Activated CD8-positive, alpha-beta T cell treated with anti-CD3 and anti-CD28 coated beads for 36 hours (primary cell): ENCODE measurements at regions not wholly inside any gene's neighbourhood (a gene's known extent, or its start where the extent isn't known, plus 50 kb on each side); places are given as distances from the start of the nearest gene placed in this dataset.
A peak's percentile ranks its signal among the peaks of the same experiment; 100 is the strongest.

ENCODE experiments used
- ATAC-seq: fragments of 200-7000 bp; cut with Tn5 transposase; one replicate; pipeline ENCODE4 v1.10.0; 2021; ENCODE audit warnings: mild to moderate bottlenecking, moderate library complexity
- CTCF ChIA-PET: fragments of 350-600 bp; sonication (Branson Sonifier 250); formaldehyde crosslinking; loops from one replicate; lab custom pipeline; 2021; ENCODE audit warnings: antibody characterized with exemption; lab: Charles Lee
- POLR2A ChIA-PET: fragments of 350-600 bp; sonication (Branson Sonifier 250); formaldehyde crosslinking; loops from one replicate; lab custom pipeline; 2021; ENCODE audit warnings: antibody characterized with exemption; lab: Charles Lee
- DNase-seq: peaks from one replicate; pipeline ENCODE4 v3.0.0-alpha.2; 2020
- H3K27ac Mint-ChIP-seq: one replicate; pipeline ENCODE4 v1.8.0; 2021; ENCODE audit warnings: mild to moderate bottlenecking, mixed read lengths
- H3K27me3 Mint-ChIP-seq: one replicate; pipeline ENCODE4 v1.8.0; 2021; ENCODE audit warnings: mixed read lengths
- H3K36me3 Mint-ChIP-seq: one replicate; pipeline ENCODE4 v1.8.0; 2021; ENCODE audit warnings: low read depth, mixed read lengths
- H3K4me1 Mint-ChIP-seq: one replicate; pipeline ENCODE4 v1.8.0; 2021; ENCODE audit warnings: low read depth, mixed read lengths
- H3K4me3 Mint-ChIP-seq: one replicate; pipeline ENCODE4 v1.8.0; 2021; ENCODE audit warnings: mild to moderate bottlenecking, moderate library complexity, mixed read lengths
- H3K9me3 Mint-ChIP-seq: one replicate; pipeline ENCODE4 v1.8.0; 2021; ENCODE audit warnings: mixed read lengths
- intact Hi-C: fragments of 100-400 bp; cut with micrococcal nuclease; formaldehyde crosslinking; loops from one replicate; pipeline ENCODE4 v1.10.0; 2022
- TF ChIP-seq, protein P1 (sequence below): fragments of 200-600 bp; IDR thresholded peaks from one replicate; pipeline ENCODE4 v1.8.0; 2022; ENCODE audit warnings: antibody characterized with exemption, mild to moderate bottlenecking

DNA sequence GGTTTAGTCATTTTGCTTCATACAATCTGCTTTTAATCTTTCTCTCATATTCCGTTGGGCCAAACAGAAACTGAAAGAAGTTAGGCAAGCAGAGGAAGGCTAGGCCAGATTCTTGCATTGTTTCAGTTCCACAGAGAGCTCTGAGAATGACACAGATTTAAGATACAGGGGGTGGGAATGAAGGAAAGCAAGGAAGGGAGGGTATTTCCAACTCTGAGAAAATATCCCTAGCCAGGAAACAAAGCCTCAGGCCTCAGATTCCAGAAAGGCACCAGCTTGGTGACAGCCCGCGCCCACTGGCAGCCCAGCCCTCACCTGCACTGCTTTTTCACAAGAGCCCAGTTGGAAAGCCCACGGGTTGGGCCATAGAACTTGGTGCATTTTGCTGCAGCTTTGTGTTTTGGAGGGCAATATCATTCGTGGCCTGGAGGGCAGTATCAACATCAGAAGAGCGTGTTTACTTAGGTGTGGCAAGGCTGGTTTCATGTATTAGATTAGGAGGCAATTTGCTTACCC is 63.5 kb downstream of the ENC1 start:
- no peaks in the 10 kb centered on the region for H3K9me3 Mint-ChIP-seq
- no peak overlapping the region for H3K4me3 Mint-ChIP-seq
- intact Hi-C loops: no loop called here
- ChIA-PET CTCF (interaction anchor here (1.0 to 1.9 kb wide), 2 partner anchors 61 to 63 kb away, joined by 4 to 6 read pairs; partner anchors contain the start of gene ENC1), POLR2A (no interaction called here)
- ATAC-seq (peak; percentile 48), DNase-seq (no peak)
- H3K36me3 Mint-ChIP-seq: no peaks in the 10 kb centered on the region
- H3K27ac Mint-ChIP-seq: no peak overlapping the region
- TF ChIP-seq, protein P1, sequence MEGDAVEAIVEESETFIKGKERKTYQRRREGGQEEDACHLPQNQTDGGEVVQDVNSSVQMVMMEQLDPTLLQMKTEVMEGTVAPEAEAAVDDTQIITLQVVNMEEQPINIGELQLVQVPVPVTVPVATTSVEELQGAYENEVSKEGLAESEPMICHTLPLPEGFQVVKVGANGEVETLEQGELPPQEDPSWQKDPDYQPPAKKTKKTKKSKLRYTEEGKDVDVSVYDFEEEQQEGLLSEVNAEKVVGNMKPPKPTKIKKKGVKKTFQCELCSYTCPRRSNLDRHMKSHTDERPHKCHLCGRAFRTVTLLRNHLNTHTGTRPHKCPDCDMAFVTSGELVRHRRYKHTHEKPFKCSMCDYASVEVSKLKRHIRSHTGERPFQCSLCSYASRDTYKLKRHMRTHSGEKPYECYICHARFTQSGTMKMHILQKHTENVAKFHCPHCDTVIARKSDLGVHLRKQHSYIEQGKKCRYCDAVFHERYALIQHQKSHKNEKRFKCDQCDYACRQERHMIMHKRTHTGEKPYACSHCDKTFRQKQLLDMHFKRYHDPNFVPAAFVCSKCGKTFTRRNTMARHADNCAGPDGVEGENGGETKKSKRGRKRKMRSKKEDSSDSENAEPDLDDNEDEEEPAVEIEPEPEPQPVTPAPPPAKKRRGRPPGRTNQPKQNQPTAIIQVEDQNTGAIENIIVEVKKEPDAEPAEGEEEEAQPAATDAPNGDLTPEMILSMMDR: no peak
- no peaks in the 10 kb centered on the region for H3K27me3 Mint-ChIP-seq
- peaks cover 32% of the 10 kb centered on the region for H3K4me1 Mint-ChIP-seq

DNA sequence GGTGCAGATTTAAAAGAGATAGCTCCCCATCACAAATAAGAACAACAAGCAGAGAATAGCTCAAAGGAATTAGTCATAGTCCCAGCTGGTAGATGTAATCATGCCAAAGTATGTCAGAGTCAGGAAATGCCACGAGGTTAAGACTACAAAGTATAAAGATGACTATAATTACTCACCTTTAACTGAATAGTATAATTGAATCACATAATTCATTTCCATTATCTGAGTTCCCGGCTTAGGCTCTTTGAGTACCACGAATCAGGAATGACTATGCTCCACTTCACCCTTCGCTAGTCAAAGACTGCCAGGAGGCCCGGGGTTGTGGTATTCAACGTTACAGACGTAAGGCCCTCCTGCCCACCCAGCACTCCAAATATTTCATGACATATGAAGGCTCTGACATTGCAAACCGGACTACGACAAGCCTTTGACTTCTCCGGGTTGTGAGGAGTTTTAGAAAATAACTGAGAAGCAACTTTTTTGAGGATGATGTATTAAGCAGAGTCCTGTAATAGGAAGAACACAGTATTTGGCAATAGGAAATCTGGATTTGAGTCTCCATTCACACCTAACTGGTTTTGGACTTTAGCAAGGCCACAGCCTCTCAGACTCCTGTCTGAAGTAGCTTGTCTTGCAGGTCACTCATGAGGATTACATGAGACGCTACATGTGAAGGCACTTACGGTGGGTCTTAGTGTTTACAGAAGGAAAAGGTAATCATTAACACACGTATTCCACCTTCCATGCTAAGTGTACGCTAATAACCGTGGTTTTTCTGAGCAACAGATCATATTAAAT is 64.6 kb downstream of the ENC1 start:
- intact Hi-C loops: no loop called here
- Mint-ChIP-seq H3K27ac (peak overlapping the region; percentile 52), H3K9me3 (peaks cover 2% of the 10 kb centered on the region), H3K4me3 (no peak overlapping the region), H3K36me3 (no peaks in the 10 kb centered on the region), H3K4me1 (peaks cover 32% of the 10 kb centered on the region), H3K27me3 (no peaks in the 10 kb centered on the region)
- no peak for DNase-seq
- peak; percentile 58 for ATAC-seq
- TF ChIP-seq, protein P1: no peak
- ChIA-PET POLR2A (no interaction called here), CTCF (interaction anchor here (1.9 kb wide), 1 partner anchor 64 kb away, joined by 6 read pairs; the partner anchor contains the start of gene ENC1)

DNA sequence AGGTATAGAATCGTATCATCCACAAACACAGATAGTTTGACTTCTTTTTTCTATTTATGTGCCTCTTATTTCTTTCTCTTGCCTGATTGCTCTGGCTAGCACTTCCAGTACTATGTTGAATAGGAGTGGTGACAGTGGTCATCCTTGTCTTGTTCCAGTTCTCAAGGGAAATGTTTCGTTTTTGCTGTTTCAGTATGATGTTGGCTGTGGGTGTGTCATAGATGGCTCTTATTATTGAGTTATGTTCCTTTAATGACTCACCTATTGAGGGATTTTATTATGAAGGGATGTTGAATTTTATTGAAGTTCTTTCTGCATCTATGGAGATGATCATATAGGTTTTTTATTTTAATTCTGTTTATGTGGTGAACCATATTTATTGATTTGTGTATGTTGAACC is 70.3 kb downstream of the ENC1 start:
- Mint-ChIP-seq H3K27me3 (no peaks in the 10 kb centered on the region), H3K4me1 (no peaks in the 10 kb centered on the region), H3K36me3 (no peaks in the 10 kb centered on the region), H3K9me3 (peaks cover 9% of the 10 kb centered on the region), H3K27ac (no peak overlapping the region), H3K4me3 (no peak overlapping the region)
- TF ChIP-seq, protein P1: no peak
- ChIA-PET CTCF (interaction anchor here (0.8 kb wide), 1 partner anchor 64 kb away, joined by 3 read pairs; no protein-coding TSS in a partner anchor), POLR2A (no interaction called here)
- intact Hi-C loops: no loop called here
- no peak for ATAC-seq
- no peak for DNase-seq

DNA sequence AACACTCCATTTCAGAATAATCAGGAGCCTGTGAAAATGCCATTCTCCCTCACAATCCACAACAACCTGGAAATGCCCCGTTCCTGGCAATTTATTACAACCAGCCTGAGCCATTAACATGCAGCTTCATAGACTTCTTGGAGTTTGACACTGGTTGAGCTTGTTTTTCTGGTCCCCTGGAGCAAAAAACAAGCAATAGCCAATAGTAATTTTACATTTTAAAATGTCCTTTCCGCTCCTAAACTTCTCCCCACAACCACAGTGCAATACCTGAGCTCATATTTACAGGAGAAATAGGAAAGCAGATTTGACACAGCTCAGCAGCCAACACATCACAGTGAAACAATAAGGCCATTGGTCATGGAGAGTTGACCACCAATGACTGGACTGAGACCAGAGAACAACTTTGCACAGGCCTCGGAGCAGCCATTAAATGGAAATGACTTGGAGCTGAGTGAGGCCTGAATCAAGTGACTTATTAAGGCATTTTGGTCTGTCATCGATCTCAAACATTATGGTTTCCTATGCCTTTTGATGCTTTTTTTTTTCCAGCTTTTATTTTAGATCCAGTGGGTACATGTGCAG is 73.0 kb downstream of the ENC1 start:
- Mint-ChIP-seq H3K4me3 (no peak overlapping the region), H3K27ac (no peak overlapping the region), H3K9me3 (peaks cover 9% of the 10 kb centered on the region), H3K36me3 (no peaks in the 10 kb centered on the region), H3K27me3 (no peaks in the 10 kb centered on the region), H3K4me1 (no peaks in the 10 kb centered on the region)
- DNase-seq (no peak), ATAC-seq (no peak)
- TF ChIP-seq, protein P1: no peak
- CTCF ChIA-PET: no interaction called here
- intact Hi-C loops: no loop called here
- POLR2A ChIA-PET: interaction anchor here (1.0 kb wide), 1 partner anchor 12 kb away, joined by 3 read pairs; no protein-coding TSS in a partner anchor

DNA sequence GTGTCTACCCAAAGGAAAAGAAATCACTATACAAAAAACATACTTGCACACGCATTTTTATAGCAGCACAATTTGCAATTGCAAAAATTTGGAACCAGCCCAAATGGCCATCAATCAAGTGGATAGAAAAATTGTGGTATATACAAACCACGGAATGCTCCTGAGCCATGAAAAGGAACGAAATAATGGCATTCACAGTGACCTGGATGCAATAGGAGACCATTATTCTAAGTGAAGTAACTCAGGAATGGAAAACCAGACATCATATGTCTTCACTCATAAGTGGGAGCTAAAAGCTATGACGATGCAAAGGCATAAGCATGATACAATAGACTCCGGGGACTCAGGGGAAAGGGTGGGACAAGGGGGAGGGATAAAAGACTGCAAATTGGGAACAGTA is 78.4 kb downstream of the ENC1 start:
- TF ChIP-seq, protein P1: no peak
- Mint-ChIP-seq H3K4me3 (no peak overlapping the region), H3K4me1 (no peaks in the 10 kb centered on the region), H3K27me3 (peaks cover 3% of the 10 kb centered on the region), H3K27ac (no peak overlapping the region), H3K9me3 (no peaks in the 10 kb centered on the region), H3K36me3 (no peaks in the 10 kb centered on the region)
- DNase-seq (no peak), ATAC-seq (no peak)
- ChIA-PET CTCF (interaction anchor here (0.6 kb wide), 1 partner anchor 77 kb away, joined by 3 read pairs; no protein-coding TSS in a partner anchor), POLR2A (no interaction called here)
- intact Hi-C loops: no loop called here
